ENCODE measurements at regions not wholly inside any gene's neighbourhood (a gene's known extent, or its start where the extent isn't known, plus 50 kb on each side); places are given as distances from the start of the nearest gene placed in this dataset.

GRCh38 chr20:24089576-24089975, 101.0 kb upstream of the GGTLC1 start:
- DNase-seq (ENCODE audit: low spot score in 2 of 2) (no peak), FAIRE-seq (no peak)

- DNase-seq (ENCODE audit: low spot score in 2 of 2), result no peak
- FAIRE-seq, result no peak
These were observed 97.5 kb upstream of the GGTLC1 start for GRCh38 chr20:24086121-24086520.

- FAIRE-seq (no peak), DNase-seq (ENCODE audit: low spot score in 2 of 2) (no peak)
These were observed 95.7 kb upstream of the GGTLC1 start for GRCh38 chr20:24084281-24084680.

GRCh38 chr20:24081077-24081476, 92.5 kb upstream of the GGTLC1 start:
- no peak for FAIRE-seq
- DNase-seq (ENCODE audit: low spot score in 2 of 2), result no peak

GRCh38 chr20:24079661-24080412, 91.3 kb upstream of the GGTLC1 start:
- FAIRE-seq (no peak), DNase-seq (ENCODE audit: low spot score in 2 of 2) (no peak)

GRCh38 chr20:24077145-24077544, 88.6 kb upstream of the GGTLC1 start:
- no peak for FAIRE-seq

GRCh38 chr20:24070679-24071078, 82.1 kb upstream of the GGTLC1 start:
- no peak for FAIRE-seq

More at GRCh38 chr20:24077145-24077544, 88.6 kb upstream of the GGTLC1 start:
- DNase-seq (ENCODE audit: low spot score in 2 of 2), result no peak

GRCh38 chr20:24066076-24066700, 77.6 kb upstream of the GGTLC1 start:
- FAIRE-seq (no peak), DNase-seq (ENCODE audit: low spot score in 2 of 2) (no peak)

More at GRCh38 chr20:24070679-24071078, 82.1 kb upstream of the GGTLC1 start:
- DNase-seq (ENCODE audit: low spot score in 2 of 2), result no peak

GRCh38 chr20:24064915-24065314, 76.3 kb upstream of the GGTLC1 start:
- FAIRE-seq (no peak), DNase-seq (ENCODE audit: low spot score in 2 of 2) (no peak)

GRCh38 chr20:24064092-24064491, 75.5 kb upstream of the GGTLC1 start:
- DNase-seq (ENCODE audit: low spot score in 2 of 2), result no peak
- no peak for FAIRE-seq

GRCh38 chr20:24063100-24063499, 74.5 kb upstream of the GGTLC1 start:
- no peak for FAIRE-seq

GRCh38 chr20:24060851-24061590, 72.4 kb upstream of the GGTLC1 start:
- DNase-seq (ENCODE audit: low spot score in 2 of 2), result no peak
- no peak for FAIRE-seq

More at GRCh38 chr20:24063100-24063499, 74.5 kb upstream of the GGTLC1 start:
- DNase-seq (ENCODE audit: low spot score in 2 of 2), result no peak

- DNase-seq (ENCODE audit: low spot score in 2 of 2) (no peak), FAIRE-seq (no peak)
These were observed 70.6 kb upstream of the GGTLC1 start for GRCh38 chr20:24059174-24059573.

- FAIRE-seq (no peak), DNase-seq (ENCODE audit: low spot score in 2 of 2) (no peak)
These were observed 67.9 kb upstream of the GGTLC1 start for GRCh38 chr20:24056491-24056890.

GRCh38 chr20:24052599-24053275, 64.2 kb upstream of the GGTLC1 start:
- DNase-seq (ENCODE audit: low spot score in 2 of 2) (no peak), FAIRE-seq (no peak)

- DNase-seq (ENCODE audit: low spot score in 2 of 2) (no peak), FAIRE-seq (no peak)
These were observed 62.6 kb upstream of the GGTLC1 start for GRCh38 chr20:24051160-24051559.

- DNase-seq (ENCODE audit: low spot score in 2 of 2), result no peak
- no peak for FAIRE-seq
These were observed 61.5 kb upstream of the GGTLC1 start for GRCh38 chr20:24050119-24050518.

- FAIRE-seq (no peak), DNase-seq (ENCODE audit: low spot score in 2 of 2) (no peak)
These were observed 60.5 kb upstream of the GGTLC1 start for GRCh38 chr20:24049081-24049480.

GRCh38 chr20:24048024-24048611, 59.5 kb upstream of the GGTLC1 start:
- no peak for DNase-seq (ENCODE audit: low spot score in 2 of 2)
- FAIRE-seq, result no peak

GRCh38 chr20:24046888-24047287, 58.3 kb upstream of the GGTLC1 start:
- DNase-seq (ENCODE audit: low spot score in 2 of 2) (no peak), FAIRE-seq (no peak)
